ENCODE measurements at regions not wholly inside any gene's neighbourhood (a gene's known extent, or its start where the extent isn't known, plus 50 kb on each side); places are given as distances from the start of the nearest gene placed in this dataset.

- H3K56ac ChIP-seq (ENCODE audit: extremely low read depth, insufficient read depth, low read length): no peak overlapping the region
- H3K18ac ChIP-seq (ENCODE audit: low read depth, low read length): no peak overlapping the region
- no peaks in the 10 kb centered on the region for H3K9me3 ChIP-seq (ENCODE audit: control insufficient read depth, insufficient read depth, low read length)
- no peak overlapping the region for H3K14ac ChIP-seq (replicated peaks; ENCODE audit: low read depth, low read length)
- no peaks in the 10 kb centered on the region for H3K9me1 ChIP-seq (ENCODE audit: insufficient read depth, low read length)
- TF ChIP-seq CEBPB (IDR thresholded peaks at IDR 0.05; ENCODE audit: low read depth, low read length): no peak
- TF ChIP-seq RFX5 (IDR thresholded peaks at IDR 0.05; ENCODE audit: low read depth, low read length): no peak
- no peak overlapping the region for H2BK15ac ChIP-seq (ENCODE audit: low read depth, low read length)
- no peak overlapping the region for H2AK9ac ChIP-seq (replicated peaks; ENCODE audit: low read depth, low read length, poor library complexity)
- H3K36me3 ChIP-seq (ENCODE audit: control insufficient read depth, insufficient read depth, low read length): no peaks in the 10 kb centered on the region
- no peak overlapping the region for H2BK5ac ChIP-seq (ENCODE audit: low read depth, low read length, poor library complexity, severe bottlenecking)
- POLR2A ChIA-PET (ENCODE audit: unreplicated experiment): no interaction called here
- no peak overlapping the region for H3K9ac ChIP-seq (ENCODE audit: low read depth, low read length)
- H3K23ac ChIP-seq (ENCODE audit: low read depth, low read length): no peak overlapping the region
- in situ Hi-C loops (cut with MboI; ENCODE audit: low sequenced_read_pairs) (no loop called here), intact Hi-C loops (cut with micrococcal nuclease) (loop anchor here (10.0 kb wide), 1 partner anchor 727 kb away; no protein-coding TSS in a partner anchor), dilution Hi-C loops (cut with HindIII; ENCODE audit: low sequenced_read_pairs, unreplicated experiment) (no loop called here)
- no peak overlapping the region for H3K27ac ChIP-seq (ENCODE audit: insufficient read depth, low read length)
- no peak overlapping the region for H4K91ac ChIP-seq (ENCODE audit: insufficient read depth, low read depth, low read length)
- no peaks in the 10 kb centered on the region for H3K27me3 ChIP-seq (ENCODE audit: control insufficient read depth, insufficient read depth, low read length)
- no peak overlapping the region for H2AFZ ChIP-seq (replicated peaks; ENCODE audit: low read length, poor library complexity)
- BruUV-seq (replicated peaks): no TSS peak
- no peak overlapping the region for H2BK120ac ChIP-seq (ENCODE audit: low read depth, low read length)
- no peaks in the 10 kb centered on the region for H3K79me1 ChIP-seq (ENCODE audit: low read depth in 1 of 2, low read length in 2 of 2)
- H3K4ac ChIP-seq (ENCODE audit: low read depth, low read length): no peak overlapping the region
- DNase-seq (no peak), ATAC-seq (ENCODE audit: low read depth) (no peak)
- H3K4me1 ChIP-seq (ENCODE audit: control insufficient read depth, insufficient read depth, low read length): no peaks in the 10 kb centered on the region; the same call in 1 of the 2 replicates
- H2AK5ac ChIP-seq (ENCODE audit: low read depth, low read length): no peak overlapping the region
- H2BK20ac ChIP-seq (ENCODE audit: low read depth, low read length): no peak overlapping the region
- H3K4me3 ChIP-seq (ENCODE audit: insufficient read depth, low read depth, low read length): no peak overlapping the region
- H4K8ac ChIP-seq (ENCODE audit: low read depth in 2 of 2, low read length in 2 of 2): no peak overlapping the region
- no CpG with 5 or more reads among the region's 1 CpG for WGBS, 2 experiments (ENCODE audit: extremely low coverage in 2 of 2, insufficient read length in 1 of 2)
- CTCF ChIA-PET: no interaction called here
- H4K5ac ChIP-seq (ENCODE audit: low read depth, low read length): no peak overlapping the region
- no peak overlapping the region for H3K4me2 ChIP-seq (ENCODE audit: low read depth, low read length)
- no peaks in the 10 kb centered on the region for H4K20me1 ChIP-seq (ENCODE audit: insufficient read depth, low read length)
Measured at GRCh38 chr6:126807876-126808275, 310.6 kb upstream of the RSPO3 start.
